Duodenal mucosa (tissue), 2 donors: ENCODE measurements at regions not wholly inside any gene's neighbourhood (a gene's known extent, or its start where the extent isn't known, plus 50 kb on each side); places are given as distances from the start of the nearest gene placed in this dataset.

Experiments
- H3K27ac ChIP-seq: one replicate; pipeline ENCODE4 v1.7.0; 2013; ENCODE audit warnings: low read depth, low read length
- H3K27me3 ChIP-seq, 2 donors: one replicate each; pipeline ENCODE4 v1.7.0; 2013; ENCODE audit warnings: low read length in 2 of 2, control low read depth in 1 of 2; ENCODE audit not compliant: insufficient read depth in 2 of 2, control insufficient read depth in 1 of 2
- H3K36me3 ChIP-seq, 2 donors: one replicate each; pipeline ENCODE4 v1.7.0; 2013; ENCODE audit warnings: low read length in 2 of 2, control low read depth in 1 of 2; ENCODE audit not compliant: insufficient read depth in 2 of 2, control insufficient read depth in 1 of 2
- H3K4me1 ChIP-seq, 2 donors: one replicate each; pipeline ENCODE4 v1.7.0; 2013; ENCODE audit warnings: low read length in 2 of 2, control low read depth in 1 of 2; ENCODE audit not compliant: insufficient read depth in 2 of 2, control insufficient read depth in 1 of 2
- H3K4me3 ChIP-seq, 2 donors: one replicate each; pipeline ENCODE4 v1.7.0; 2013; ENCODE audit warnings: low read length in 2 of 2, low read depth in 1 of 2
- H3K9ac ChIP-seq, 2 donors: one replicate each; pipeline ENCODE4 v1.7.0; 2013; ENCODE audit warnings: low read length in 2 of 2, low read depth in 1 of 2
- H3K9me3 ChIP-seq, 2 donors: one replicate each; pipeline ENCODE4 v1.7.0; 2013; ENCODE audit warnings: low read length in 2 of 2, control low read depth in 1 of 2; ENCODE audit not compliant: control insufficient read depth in 1 of 2

DNA sequence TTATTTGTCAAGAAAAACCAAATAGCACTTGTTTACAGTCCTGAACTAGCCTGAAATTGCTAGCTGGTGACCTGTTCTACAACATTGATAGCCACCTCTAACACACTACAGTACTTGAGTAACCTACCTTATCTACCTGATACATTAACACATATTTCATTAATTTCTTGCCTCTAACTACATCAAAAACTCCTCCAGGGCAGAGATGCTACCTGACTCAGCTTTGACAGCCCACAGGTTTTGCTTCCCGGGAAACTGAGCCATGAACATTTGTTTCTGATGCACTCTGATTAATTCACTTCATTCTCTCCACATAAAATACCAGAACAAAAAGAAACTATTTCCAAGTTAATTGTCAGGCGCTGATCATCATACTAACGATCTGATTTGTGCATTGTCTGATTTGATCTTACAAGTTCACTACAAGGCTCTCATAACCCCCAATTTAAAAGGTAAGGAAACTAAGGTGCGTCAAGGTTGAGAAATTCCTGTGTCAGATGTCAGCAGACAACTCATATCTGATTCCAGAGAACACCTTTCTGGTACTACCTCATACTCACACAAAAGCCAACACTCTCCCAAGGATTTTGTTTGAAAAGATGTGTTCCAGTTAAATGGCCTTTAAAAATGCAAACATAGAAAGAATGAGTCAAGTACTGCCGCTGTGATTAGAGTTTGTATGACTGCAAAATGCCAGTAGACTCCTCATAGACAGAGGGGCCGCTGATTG, 768.7 kb downstream of the BCL11B start:
- H3K9me3 ChIP-seq, result no peaks in the 10 kb centered on the region
- no peak overlapping the region for H3K9ac ChIP-seq
- no peak overlapping the region for H3K27ac ChIP-seq
- H3K4me3 ChIP-seq, result no peak overlapping the region
- no peaks in the 10 kb centered on the region for H3K4me1 ChIP-seq
- H3K27me3 ChIP-seq, result no peaks in the 10 kb centered on the region
- H3K36me3 ChIP-seq, result no peaks in the 10 kb centered on the region

- H3K9ac ChIP-seq, result no peak overlapping the region
- no peaks in the 10 kb centered on the region for H3K27me3 ChIP-seq
- no peaks in the 10 kb centered on the region for H3K4me1 ChIP-seq
- no peak overlapping the region for H3K27ac ChIP-seq
- no peaks in the 10 kb centered on the region for H3K36me3 ChIP-seq
- H3K4me3 ChIP-seq, result no peak overlapping the region
- no peaks in the 10 kb centered on the region for H3K9me3 ChIP-seq
Observed at GRCh38 chr14:98507264-98507663, 764.7 kb downstream of the BCL11B start.

DNA sequence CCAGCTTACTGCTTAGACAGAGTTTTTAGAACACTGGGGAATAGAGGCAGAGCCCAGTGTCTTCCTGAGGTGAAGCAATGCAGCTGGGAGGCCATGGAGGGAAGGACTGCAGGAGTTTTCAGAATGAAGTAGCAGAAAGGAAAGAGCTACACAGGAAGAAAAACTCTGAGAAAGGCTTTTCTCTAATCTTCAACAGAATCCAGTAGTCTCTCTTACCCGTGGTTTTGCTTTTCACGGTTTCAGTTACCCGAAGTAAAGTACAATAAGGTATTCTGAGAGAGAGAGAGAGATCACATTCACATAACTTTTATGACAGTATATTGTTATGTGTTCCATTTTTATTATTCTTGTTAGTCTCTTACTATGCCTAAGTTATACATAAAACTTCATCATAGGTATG, 761.6 kb downstream of the BCL11B start:
- Histone ChIP-seq H3K4me1 (no peaks in the 10 kb centered on the region), H3K27ac (no peak overlapping the region), H3K9me3 (no peaks in the 10 kb centered on the region), H3K27me3 (no peaks in the 10 kb centered on the region), H3K9ac (no peak overlapping the region), H3K36me3 (no peaks in the 10 kb centered on the region), H3K4me3 (no peak overlapping the region)

- Histone ChIP-seq H3K4me1 (no peaks in the 10 kb centered on the region), H3K27ac (no peak overlapping the region), H3K4me3 (no peak overlapping the region), H3K27me3 (no peaks in the 10 kb centered on the region), H3K9ac (no peak overlapping the region), H3K36me3 (no peaks in the 10 kb centered on the region), H3K9me3 (no peaks in the 10 kb centered on the region)
Observed at GRCh38 chr14:98512501-98513251, 759.3 kb downstream of the BCL11B start.

DNA sequence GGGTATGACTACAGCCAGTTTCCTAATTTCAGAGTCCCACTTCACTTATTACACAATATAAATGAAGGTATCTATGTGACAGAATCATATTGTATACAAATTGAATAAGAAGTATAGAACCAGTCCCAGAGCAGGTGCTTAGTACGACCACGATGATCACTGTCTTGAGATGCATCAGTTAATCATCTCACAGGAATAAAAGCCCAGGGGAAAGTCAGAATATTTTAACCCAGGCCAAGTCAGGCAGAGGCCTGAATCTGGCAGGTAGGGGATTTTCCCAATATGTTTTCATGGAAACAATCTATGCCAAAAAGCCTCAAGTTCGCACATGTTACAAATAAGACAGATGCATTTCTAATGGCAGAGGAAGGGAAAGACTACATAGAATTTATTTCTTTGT, 758.4 kb downstream of the BCL11B start:
- Histone ChIP-seq H3K27ac (no peak overlapping the region), H3K9ac (no peak overlapping the region), H3K9me3 (no peaks in the 10 kb centered on the region), H3K4me3 (no peak overlapping the region), H3K4me1 (no peaks in the 10 kb centered on the region), H3K27me3 (no peaks in the 10 kb centered on the region), H3K36me3 (no peaks in the 10 kb centered on the region)

GRCh38 chr14:98514016-98514415, 758.0 kb downstream of the BCL11B start:
- Histone ChIP-seq H3K9ac (no peak overlapping the region), H3K36me3 (no peaks in the 10 kb centered on the region), H3K27me3 (no peaks in the 10 kb centered on the region), H3K9me3 (no peaks in the 10 kb centered on the region), H3K27ac (no peak overlapping the region), H3K4me1 (no peaks in the 10 kb centered on the region), H3K4me3 (no peak overlapping the region)

GRCh38 chr14:98536256-98536655, 735.7 kb downstream of the BCL11B start:
- Histone ChIP-seq H3K36me3 (no peaks in the 10 kb centered on the region), H3K4me1 (no peaks in the 10 kb centered on the region), H3K27ac (no peak overlapping the region)

DNA sequence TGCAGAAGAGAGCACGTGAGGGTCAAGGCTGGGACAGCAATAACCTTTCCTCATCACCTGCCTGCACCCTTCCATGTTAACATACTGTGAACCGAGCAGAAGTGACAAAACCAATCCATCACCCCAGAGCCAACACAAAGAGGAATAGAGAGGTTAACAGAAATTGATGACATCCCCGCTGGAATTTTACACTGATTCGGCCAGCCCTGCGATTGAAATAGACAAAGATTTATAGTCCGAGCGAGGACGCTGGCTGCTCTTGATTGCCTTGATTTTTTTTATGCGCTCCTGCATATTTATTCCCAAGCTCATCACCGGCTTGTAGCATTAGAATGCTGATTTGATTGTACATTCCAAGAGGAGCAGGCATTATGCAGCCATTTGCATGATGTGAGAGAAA, 729.7 kb downstream of the BCL11B start:
- H3K9me3 ChIP-seq, result no peaks in the 10 kb centered on the region
- no peak overlapping the region for H3K27ac ChIP-seq
- no peaks in the 10 kb centered on the region for H3K36me3 ChIP-seq
- H3K27me3 ChIP-seq, result no peaks in the 10 kb centered on the region
- H3K9ac ChIP-seq, result no peak overlapping the region
- H3K4me3 ChIP-seq, result no peak overlapping the region
- H3K4me1 ChIP-seq, result no peaks in the 10 kb centered on the region

More at GRCh38 chr14:98536256-98536655, 735.7 kb downstream of the BCL11B start:
- Histone ChIP-seq H3K4me3 (no peak overlapping the region), H3K27me3 (no peaks in the 10 kb centered on the region), H3K9me3 (no peaks in the 10 kb centered on the region), H3K9ac (no peak overlapping the region)

DNA sequence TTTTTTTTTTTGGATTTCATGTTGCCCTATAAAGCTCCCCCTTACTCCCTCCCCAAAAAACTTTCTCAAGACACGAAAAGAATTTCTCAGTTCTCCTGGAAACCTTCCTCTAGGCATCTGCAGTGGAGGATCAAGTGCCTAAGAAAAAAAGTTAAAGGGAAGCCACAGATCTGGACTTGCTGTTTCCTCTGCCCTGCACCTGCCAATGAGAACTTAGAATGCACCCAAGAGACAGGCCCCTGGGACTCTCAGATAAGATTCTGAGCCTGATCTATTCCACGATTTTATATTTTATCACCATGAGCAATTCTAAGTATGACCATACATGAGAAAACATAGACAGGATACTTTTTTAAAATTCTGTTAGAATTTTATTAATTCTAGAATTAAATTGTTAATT, 728.9 kb downstream of the BCL11B start:
- Histone ChIP-seq H3K4me3 (no peak overlapping the region), H3K4me1 (no peaks in the 10 kb centered on the region), H3K36me3 (no peaks in the 10 kb centered on the region), H3K27ac (no peak overlapping the region), H3K9ac (no peak overlapping the region), H3K27me3 (no peaks in the 10 kb centered on the region), H3K9me3 (no peaks in the 10 kb centered on the region)

DNA sequence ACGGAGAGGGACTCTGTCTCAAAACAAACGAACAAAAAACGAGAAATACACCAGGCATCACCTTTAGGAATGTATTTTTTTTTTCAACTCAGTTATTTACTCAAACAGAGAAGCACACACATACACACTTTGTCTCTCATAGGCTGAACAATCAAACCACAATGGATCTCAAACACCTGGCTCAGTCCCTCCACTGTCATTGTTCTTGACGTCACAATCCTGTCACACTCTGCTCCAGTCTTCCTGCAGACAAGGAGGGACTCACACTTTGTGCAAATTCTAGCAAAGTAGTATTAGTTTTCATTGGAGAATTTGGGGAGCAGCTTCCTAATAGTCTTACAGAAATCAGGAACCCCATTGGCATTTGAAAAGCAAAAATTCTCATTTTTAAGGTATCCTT, 727.8 kb downstream of the BCL11B start:
- no peak overlapping the region for H3K9ac ChIP-seq
- H3K36me3 ChIP-seq, result no peaks in the 10 kb centered on the region
- no peak overlapping the region for H3K27ac ChIP-seq
- no peak overlapping the region for H3K4me3 ChIP-seq
- no peaks in the 10 kb centered on the region for H3K9me3 ChIP-seq
- H3K27me3 ChIP-seq, result no peaks in the 10 kb centered on the region
- H3K4me1 ChIP-seq, result no peaks in the 10 kb centered on the region
